Nephron (organoid): ENCODE measurements at regions not wholly inside any gene's neighbourhood (a gene's known extent, or its start where the extent isn't known, plus 50 kb on each side); places are given as distances from the start of the nearest gene placed in this dataset.
A peak's percentile ranks its signal among the peaks of the same experiment; 100 is the strongest.

Experiments
- H3K27ac Mint-ChIP-seq, 3 experiments: 2 replicates each; pipeline ENCODE4 v1.8.0; 2020; ENCODE audit warnings: mixed read lengths in 3 of 3, mild to moderate bottlenecking in 2 of 3, moderate library complexity in 1 of 3
- H3K27me3 Mint-ChIP-seq: 2 replicates; pipeline ENCODE4 v1.8.0; 2021; ENCODE audit warnings: low read depth, mild to moderate bottlenecking, moderate library complexity, mixed read lengths
- H3K36me3 Mint-ChIP-seq: 2 replicates; pipeline ENCODE4 v1.8.0; 2020; ENCODE audit warnings: low read depth, mixed read lengths
- H3K4me1 Mint-ChIP-seq: 2 replicates; pipeline ENCODE4 v1.8.0; 2020; ENCODE audit warnings: mixed read lengths
- H3K4me3 Mint-ChIP-seq, 3 experiments: 2 replicates each; pipeline ENCODE4 v1.8.0; 2020; ENCODE audit warnings: mild to moderate bottlenecking in 3 of 3, mixed read lengths in 3 of 3, moderate library complexity in 2 of 3
- H3K9me3 Mint-ChIP-seq: 2 replicates; pipeline ENCODE4 v1.8.0; 2020; ENCODE audit warnings: mixed read lengths
- CTCF ChIP-seq, 3 experiments: fragments of 200-600 bp; sonication (generic); IDR thresholded peaks; one replicate each; pipeline ENCODE4 v1.5.0; 2021; ENCODE audit warnings: antibody characterized with exemption in 3 of 3; ENCODE audit not compliant: unreplicated experiment in 3 of 3

DNA sequence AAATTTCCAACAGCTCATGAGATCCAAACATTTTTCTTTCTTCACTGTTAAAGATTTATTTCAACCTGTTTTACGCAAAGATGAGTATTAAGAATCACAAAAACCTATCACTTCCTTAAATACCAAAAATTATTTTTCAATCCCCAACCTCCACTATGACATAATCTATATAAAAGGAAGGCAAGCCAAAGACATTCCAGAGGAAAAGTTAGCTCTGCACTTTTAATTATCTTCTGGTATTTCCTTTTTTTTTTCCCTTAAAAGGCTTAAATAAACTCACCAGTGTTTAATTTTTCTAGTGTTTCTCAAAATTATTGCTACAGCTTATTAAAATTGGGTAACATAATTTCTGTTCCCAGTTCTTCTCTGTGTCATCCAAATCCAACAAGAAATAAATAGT, 75.9 kb downstream of the BMP4 start:
- H3K9me3 Mint-ChIP-seq: peaks cover 10% of the 10 kb centered on the region
- no peak overlapping the region for H3K4me3 Mint-ChIP-seq

GRCh38 chr14:53879747-53880146, 76.9 kb downstream of the BMP4 start:
- no peak for TF ChIP-seq CTCF (IDR thresholded peaks at IDR 0.05; ENCODE audit: unreplicated experiment in 3 of 3)

More for the DNA sequence above, 75.9 kb downstream of the BMP4 start:
- H3K27ac Mint-ChIP-seq: peak overlapping the region; percentile 60 to 84 (median 82)
- peaks cover 5% of the 10 kb centered on the region for H3K36me3 Mint-ChIP-seq
- no peak for TF ChIP-seq CTCF (IDR thresholded peaks at IDR 0.05; ENCODE audit: unreplicated experiment in 3 of 3)
- H3K4me1 Mint-ChIP-seq: peaks cover 40% of the 10 kb centered on the region
- H3K27me3 Mint-ChIP-seq: no peaks in the 10 kb centered on the region

GRCh38 chr14:53879022-53879686, 77.5 kb downstream of the BMP4 start:
- Mint-ChIP-seq H3K27me3 (no peaks in the 10 kb centered on the region), H3K4me3 (peak overlapping the region in 1 of 3 experiments; percentile 35), H3K9me3 (peaks cover 10% of the 10 kb centered on the region), H3K27ac (peak overlapping the region; percentile 60 to 84 (median 84)), H3K4me1 (peaks cover 26% of the 10 kb centered on the region), H3K36me3 (peaks cover 5% of the 10 kb centered on the region)
- TF ChIP-seq CTCF (IDR thresholded peaks at IDR 0.05; ENCODE audit: unreplicated experiment in 3 of 3): no peak

More at GRCh38 chr14:53879747-53880146, 76.9 kb downstream of the BMP4 start:
- Mint-ChIP-seq H3K36me3 (peaks cover 5% of the 10 kb centered on the region), H3K9me3 (peaks cover 10% of the 10 kb centered on the region), H3K27me3 (no peaks in the 10 kb centered on the region), H3K27ac (peak overlapping the region; percentile 60 to 84 (median 84)), H3K4me1 (peaks cover 30% of the 10 kb centered on the region), H3K4me3 (peak overlapping the region in 1 of 3 experiments; percentile 35)

DNA sequence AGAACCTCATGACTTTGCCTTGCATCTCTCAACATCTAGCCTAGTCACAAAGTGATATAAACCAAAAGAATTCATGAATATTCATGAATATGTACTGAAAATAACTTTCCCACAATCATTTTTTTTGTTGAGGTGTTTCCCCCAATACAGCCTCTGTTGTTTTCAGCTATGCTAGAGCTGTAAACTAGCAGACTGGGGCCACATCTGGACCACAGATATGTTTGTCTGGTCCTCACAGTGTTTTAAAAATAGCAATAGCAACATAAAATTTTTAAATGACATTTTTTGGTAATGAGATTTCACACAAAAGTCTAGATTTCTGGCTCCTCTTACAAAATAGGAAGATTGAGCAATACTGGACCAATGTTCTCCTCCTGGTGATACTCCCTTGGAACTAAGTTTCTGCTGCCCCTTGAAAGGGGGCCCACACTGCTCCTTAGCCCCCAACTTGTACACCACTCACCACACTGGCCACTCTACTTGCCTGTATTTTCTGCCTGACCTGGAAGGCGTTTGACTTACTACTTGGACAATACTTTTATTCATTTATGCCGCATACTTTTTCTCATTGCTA, 81.2 kb downstream of the BMP4 start:
- no peak for TF ChIP-seq CTCF (IDR thresholded peaks at IDR 0.05; ENCODE audit: unreplicated experiment in 3 of 3)
- no peak overlapping the region for H3K4me3 Mint-ChIP-seq
- peaks cover 3% of the 10 kb centered on the region for H3K27me3 Mint-ChIP-seq
- peak overlapping the region in 1 of 3 experiments; percentile 52 for H3K27ac Mint-ChIP-seq
- H3K4me1 Mint-ChIP-seq: peaks cover 29% of the 10 kb centered on the region
- peaks cover 10% of the 10 kb centered on the region for H3K9me3 Mint-ChIP-seq
- H3K36me3 Mint-ChIP-seq: peaks cover 5% of the 10 kb centered on the region

DNA sequence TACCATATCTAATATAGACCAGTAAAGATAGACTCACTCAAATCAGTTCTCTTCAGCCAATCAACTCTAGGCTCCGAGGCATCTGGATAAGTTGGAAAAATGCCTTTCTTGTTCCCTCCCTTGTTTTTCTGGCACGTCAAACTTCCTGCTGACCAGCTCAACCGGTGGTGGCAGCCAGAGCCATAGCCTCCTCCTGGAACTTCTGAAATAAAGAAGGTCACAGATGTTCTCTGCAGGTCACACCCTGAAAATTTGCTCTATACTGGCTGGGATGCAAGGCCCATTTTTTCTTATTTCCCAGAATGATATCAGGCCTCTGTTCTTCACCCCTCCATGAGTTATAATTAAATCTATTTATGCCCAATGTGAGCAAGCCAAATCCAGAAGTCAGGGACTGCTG, 81.9 kb downstream of the BMP4 start:
- H3K27ac Mint-ChIP-seq: peak overlapping the region in 1 of 3 experiments; percentile 52
- H3K9me3 Mint-ChIP-seq: peaks cover 10% of the 10 kb centered on the region
- peaks cover 5% of the 10 kb centered on the region for H3K36me3 Mint-ChIP-seq
- peaks cover 22% of the 10 kb centered on the region for H3K4me1 Mint-ChIP-seq
- no peak overlapping the region for H3K4me3 Mint-ChIP-seq
- peaks cover 3% of the 10 kb centered on the region for H3K27me3 Mint-ChIP-seq
- TF ChIP-seq CTCF (IDR thresholded peaks at IDR 0.05; ENCODE audit: unreplicated experiment in 3 of 3): no peak
